ENCODE measurements at regions not wholly inside any gene's neighbourhood (a gene's known extent, or its start where the extent isn't known, plus 50 kb on each side); places are given as distances from the start of the nearest gene placed in this dataset.
"Not testable (repeated sequence)": the region's sequence is repeated elsewhere in the genome, so short reads cannot be mapped to it uniquely, and the experiment has no call there.

GRCh38 chr12:125311050-125311449, 245.8 kb downstream of the AACS start:
- no peak for DNase-seq (ENCODE audit: low spot score)

DNA sequence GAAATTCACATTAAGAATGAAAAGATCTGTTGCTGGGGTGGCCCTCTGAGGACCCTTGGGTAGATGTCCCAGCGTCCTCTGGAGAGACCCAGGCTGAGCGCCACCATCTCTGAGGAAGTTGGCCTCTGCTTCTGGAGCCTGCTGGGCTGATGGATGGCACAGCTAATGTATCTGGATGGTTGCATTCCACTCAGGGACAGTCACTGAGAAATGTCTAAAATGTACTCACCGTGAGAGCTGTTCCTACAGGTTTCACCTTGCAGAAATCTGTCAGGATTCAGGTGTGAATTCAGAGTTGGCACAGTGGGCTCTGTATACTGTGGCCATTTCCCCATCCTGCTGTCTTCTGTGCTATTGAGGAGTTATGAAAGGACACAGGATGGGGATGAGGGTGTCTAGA, 247.2 kb downstream of the AACS start:
- no peak for DNase-seq (ENCODE audit: low spot score)

DNA sequence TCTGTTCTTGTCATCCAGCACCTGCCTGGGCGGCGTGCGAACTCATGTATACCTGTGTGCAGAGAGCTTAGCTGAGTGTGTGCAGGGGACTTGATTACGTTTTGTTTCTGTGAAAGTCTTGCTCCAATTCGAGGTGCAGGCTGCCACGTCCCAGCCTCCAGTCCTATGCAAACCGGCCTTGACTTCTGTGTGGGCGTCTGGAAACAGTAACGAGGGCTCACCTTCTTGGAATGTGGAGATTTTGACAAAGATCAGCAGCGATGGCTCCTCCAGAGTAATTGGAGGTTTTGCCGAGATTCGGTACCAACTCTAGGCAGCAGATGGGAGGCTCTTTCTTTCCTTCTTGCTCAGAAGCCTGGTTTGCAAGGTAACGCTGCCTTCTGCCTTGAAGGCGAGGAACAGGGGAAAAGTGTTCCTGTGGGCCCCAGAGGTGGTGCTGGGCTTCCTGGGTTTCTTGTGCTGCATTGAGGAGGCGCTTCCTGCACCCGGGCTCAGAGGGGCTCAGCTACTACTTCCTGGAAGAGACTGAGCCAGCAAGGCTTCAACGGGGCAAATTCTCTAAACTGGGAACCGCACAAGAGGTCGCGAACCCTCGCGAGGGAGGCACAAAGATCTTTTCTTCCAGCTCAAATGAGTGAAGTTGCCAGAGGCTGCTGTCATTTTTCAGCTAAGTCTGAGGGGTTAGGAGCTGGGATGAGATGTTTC, 249.0 kb downstream of the AACS start:
- peak; percentile 23 for DNase-seq (ENCODE audit: low spot score)

DNA sequence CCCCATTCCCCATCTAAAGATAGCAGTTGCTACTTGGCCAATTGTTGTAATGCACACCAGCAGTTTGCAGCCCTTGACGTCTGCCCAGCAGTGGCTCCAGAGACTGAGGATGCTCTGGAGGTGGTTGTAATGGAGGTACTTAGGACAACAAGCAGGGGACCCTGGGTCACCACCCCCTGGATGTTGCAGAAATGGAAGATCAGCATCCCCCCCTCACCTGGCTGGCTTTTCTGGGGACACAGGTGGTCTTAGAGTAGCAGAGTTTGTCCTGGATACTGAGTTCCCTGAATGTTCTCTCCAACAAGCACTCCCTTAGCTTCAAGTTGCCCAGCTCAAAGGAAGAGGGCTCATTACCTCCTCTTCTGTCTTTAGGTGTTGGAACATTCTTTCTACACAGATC, 250.5 kb downstream of the AACS start:
- DNase-seq (ENCODE audit: low spot score) = no peak

GRCh38 chr12:125320177-125320576, 254.9 kb downstream of the AACS start:
- DNase-seq (ENCODE audit: low spot score) = no peak

GRCh38 chr12:125324861-125325490, 259.7 kb downstream of the AACS start:
- no peak for DNase-seq (ENCODE audit: low spot score)

DNA sequence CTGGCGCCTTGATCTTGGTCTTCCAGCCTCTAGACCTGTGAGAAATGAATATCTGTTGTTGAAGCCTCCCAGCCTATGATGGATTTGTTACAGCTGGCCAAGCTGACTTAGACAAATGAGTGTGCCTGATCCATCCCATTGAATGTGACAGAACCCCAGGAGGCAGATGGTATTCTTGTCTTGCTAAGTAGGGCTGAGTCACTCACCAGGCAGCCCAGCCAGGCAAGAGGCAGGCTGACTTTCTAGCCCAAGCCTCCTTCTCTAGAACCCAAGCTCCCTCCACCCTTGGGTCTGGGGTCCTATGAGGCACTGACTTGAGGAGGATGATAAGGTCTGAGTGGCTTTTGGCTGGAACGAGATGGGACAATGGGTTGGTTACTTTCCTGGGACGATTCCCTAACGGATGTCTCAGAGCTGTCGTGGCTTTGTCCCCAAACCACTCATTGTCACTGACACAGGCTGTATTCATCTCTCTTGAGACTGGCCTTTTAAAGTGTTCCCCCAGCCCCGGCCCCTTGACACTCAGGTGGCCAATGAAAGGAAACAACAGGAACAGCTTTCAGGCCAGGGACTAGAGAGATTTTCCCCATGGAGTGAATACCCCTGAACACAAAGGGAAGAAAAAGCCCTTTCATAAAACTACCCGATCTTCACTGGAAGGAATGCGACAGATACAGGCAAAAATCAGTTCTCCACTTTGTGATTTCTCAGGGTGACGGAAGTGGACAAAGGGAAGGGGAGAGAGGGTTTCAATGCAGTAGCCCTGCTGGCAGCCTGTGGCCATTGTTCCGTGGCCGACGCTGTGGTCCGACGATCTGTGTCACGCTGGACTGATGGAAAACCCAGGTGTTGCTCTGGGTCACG, 264.2 kb downstream of the AACS start:
- DNase-seq (ENCODE audit: low spot score) = peak; percentile 39

DNA sequence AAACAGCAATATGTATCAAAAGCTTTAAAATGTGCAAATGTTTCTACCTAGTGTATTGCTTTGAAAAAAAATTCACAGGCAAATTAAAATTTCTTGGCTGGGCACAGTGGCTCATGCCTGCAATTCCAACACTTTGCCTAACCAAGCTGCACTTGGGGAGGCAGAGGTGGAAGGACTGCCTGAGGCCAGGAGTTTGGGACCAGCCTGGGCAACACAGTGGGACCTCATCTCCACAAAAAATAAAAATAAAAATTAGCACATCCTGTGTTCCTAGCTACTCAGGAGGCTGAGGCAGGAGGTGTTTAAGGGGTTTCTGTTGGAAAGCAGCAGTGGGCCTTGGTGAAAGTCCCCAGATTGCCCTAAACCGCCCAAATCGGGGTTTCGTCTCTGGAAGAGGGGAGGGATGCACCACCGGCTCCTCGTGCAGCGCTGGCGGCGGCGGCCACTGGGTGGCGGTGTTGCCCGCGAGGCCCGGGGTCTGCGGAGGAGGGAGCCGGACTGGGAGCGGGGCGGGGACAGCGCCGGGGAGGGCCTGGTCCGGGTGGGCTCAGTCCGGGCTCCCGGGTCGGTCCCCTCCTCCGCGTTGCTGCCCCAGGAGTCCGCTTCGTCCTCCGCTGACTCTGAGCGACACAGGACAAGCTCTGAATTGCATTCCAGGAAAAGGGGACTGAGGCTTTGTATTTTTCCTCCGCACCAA, 265.6 kb downstream of the AACS start:
- DNase-seq (ENCODE audit: low spot score) = peak; percentile 94

DNA sequence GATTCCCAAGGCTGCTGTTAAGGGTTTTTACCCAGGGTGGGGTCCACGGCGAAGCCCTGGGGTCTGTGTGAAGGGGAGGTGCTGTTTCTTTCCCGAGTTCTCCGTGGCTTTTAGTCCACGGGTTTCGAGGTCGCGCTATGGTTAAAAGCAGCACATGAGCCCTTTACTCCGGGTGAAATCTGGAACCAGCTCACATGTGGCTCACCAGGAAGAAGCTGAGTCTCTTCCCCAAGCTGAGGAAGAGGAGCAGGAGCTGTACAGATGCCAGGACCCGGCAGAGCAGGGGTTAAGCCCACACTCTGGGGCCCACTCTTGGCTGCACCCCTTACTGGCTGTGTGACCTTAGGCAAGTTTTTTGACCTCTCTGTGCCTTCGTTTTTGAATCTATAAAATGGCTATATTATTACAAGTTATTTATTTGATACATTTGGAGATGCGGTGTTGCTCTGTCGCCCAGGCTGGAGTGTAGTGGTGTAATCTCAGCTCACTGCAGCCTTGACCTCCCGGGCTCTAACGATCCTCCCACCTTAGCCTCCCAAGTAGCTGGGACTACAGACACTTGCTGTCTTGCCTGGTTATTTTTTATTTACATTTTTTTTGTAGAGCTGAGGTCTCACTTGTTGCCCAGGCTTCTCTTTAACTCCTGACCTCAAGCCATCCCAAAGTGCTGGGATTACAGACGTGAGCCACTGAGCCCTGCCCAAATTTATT, 266.3 kb downstream of the AACS start:
- no peak for DNase-seq (ENCODE audit: low spot score)

- no peak for DNase-seq (ENCODE audit: low spot score)
Observed at GRCh38 chr12:125332900-125333299, 267.7 kb downstream of the AACS start.

- DNase-seq (ENCODE audit: low spot score) = no peak
Observed at GRCh38 chr12:125336246-125336645, 271.0 kb downstream of the AACS start.

GRCh38 chr12:125340791-125341190, 275.6 kb downstream of the AACS start:
- no peak for DNase-seq (ENCODE audit: low spot score)

DNA sequence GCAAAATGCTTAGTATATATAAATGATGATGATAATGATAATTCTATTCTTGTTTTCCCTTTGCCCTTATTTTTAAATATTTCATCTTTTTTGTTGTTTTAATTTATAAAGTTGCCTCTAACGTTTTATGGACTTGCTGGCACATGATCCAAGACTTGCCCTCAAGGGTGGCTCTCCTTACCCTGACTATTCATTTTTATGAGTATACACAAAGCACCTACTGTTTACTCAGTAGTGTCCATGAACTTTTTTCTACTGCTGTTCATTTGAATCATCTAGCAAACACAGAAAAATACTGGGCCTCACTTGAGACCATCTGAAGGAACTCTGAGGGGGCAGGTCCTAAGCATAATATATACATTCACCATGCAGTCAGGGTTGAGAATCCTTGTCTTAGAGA, 276.2 kb downstream of the AACS start:
- DNase-seq (ENCODE audit: low spot score) = no peak

GRCh38 chr12:125343649-125344048, 278.4 kb downstream of the AACS start:
- no peak for DNase-seq (ENCODE audit: low spot score)

DNA sequence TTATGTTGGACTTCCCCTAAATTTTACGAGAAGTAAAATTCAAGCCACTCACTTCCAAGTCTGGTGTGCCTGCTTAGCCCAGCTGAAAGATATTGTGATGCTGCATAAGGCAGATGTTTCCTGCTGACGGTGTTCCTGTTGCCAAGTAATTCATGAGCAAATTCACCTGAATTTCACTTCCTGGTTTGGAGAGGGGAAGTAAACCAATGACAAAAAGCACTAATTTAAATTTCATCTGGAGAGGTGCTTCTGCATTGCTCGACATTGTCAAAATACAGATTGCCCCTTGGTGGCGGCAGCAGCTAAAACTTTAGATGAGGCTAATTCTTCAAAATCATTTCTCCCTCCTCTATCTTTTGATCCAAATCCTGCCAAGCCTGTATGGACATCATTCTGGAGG, 281.1 kb downstream of the AACS start:
- peak; percentile 26 for DNase-seq (ENCODE audit: low spot score)

- peak; percentile 25 for DNase-seq (ENCODE audit: low spot score)
Observed at GRCh38 chr12:125351788-125352187, 286.6 kb downstream of the AACS start.

- not testable (repeated sequence) for DNase-seq (ENCODE audit: low spot score)
Observed at GRCh38 chr12:125353002-125353401, 287.8 kb downstream of the AACS start.

- no peak for DNase-seq (ENCODE audit: low spot score)
Observed at GRCh38 chr12:125353871-125354270, 288.6 kb downstream of the AACS start.

GRCh38 chr12:125355614-125356013, 290.4 kb downstream of the AACS start:
- no peak for DNase-seq (ENCODE audit: low spot score)

DNA sequence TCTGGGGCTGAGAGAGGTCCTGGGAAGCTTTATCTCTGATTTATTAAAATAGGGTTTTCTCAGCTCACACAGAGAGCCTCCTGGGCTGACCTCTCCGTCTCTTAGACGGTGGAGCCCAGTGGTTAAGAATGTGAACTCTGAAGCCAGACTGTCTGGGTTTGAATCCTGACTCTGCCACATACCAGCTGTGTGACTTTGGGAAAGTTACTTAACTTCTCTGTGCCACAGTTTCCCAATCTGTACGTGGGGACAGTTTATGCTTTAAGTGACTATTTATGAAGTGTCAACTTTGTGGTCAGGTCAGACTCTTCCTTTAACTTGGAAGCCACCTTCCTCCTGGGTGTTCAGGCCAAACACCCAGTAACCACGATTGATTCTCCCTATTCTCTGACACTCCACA, 290.9 kb downstream of the AACS start:
- no peak for DNase-seq (ENCODE audit: low spot score)

GRCh38 chr12:125357561-125357960, 292.3 kb downstream of the AACS start:
- DNase-seq (ENCODE audit: low spot score) = no peak

DNA sequence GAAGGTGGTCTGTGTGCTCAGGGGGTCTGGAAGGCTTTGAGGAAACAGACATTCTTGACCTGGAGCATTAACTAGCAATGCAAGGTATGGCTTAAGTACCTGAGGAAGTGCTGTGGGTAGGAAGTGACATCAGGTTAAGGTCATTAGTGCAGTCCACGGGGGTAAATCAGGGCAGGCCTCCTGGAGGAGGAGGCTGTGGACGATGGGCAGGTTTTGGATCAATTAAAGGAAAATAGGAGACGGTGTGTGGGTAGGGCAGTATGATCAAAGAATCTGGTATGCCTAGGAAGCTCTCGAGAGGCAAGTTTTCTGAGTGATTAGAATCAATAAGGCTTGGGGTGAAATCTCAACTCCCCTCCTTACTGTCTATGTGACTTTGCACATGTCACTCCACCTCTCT, 295.3 kb downstream of the AACS start:
- DNase-seq (ENCODE audit: low spot score) = no peak
